Fibroblast of villous mesenchyme (primary cell): ENCODE measurements at regions not wholly inside any gene's neighbourhood (a gene's known extent, or its start where the extent isn't known, plus 50 kb on each side); places are given as distances from the start of the nearest gene placed in this dataset.

Experiments
- DNase-seq: peaks from one replicate; pipeline ENCODE4 v3.0.0-alpha.2; 2010; ENCODE audit warnings: low read depth
- H3K4me3 ChIP-seq: 2 replicates; pipeline ENCODE4 v1.5.1; 2011; ENCODE audit warnings: low read depth, mild to moderate bottlenecking, low read length
- CTCF ChIP-seq: IDR thresholded peaks from 2 replicates; pipeline ENCODE4 v1.5.1; 2012; ENCODE audit warnings: low read depth, mild to moderate bottlenecking, low read length; ENCODE audit not compliant: insufficient read depth

GRCh38 chr10:21053953-21054690 lies 157.0 kb upstream of the NEBL start:
- TF ChIP-seq CTCF, result no peak
- DNase-seq, result no peak
- no peak overlapping the region for H3K4me3 ChIP-seq

GRCh38 chr10:21052709-21053104 lies 155.6 kb upstream of the NEBL start:
- no peak overlapping the region for H3K4me3 ChIP-seq
- no peak for DNase-seq
- no peak for TF ChIP-seq CTCF

- DNase-seq, result no peak
- H3K4me3 ChIP-seq, result no peak overlapping the region
- TF ChIP-seq CTCF, result no peak
Measured at GRCh38 chr10:21052072-21052708, 155.1 kb upstream of the NEBL start.

- no peak overlapping the region for H3K4me3 ChIP-seq
- no peak for TF ChIP-seq CTCF
- DNase-seq, result no peak
Measured at GRCh38 chr10:21049482-21049881, 152.4 kb upstream of the NEBL start.

GRCh38 chr10:21048068-21048467 lies 151.0 kb upstream of the NEBL start:
- H3K4me3 ChIP-seq, result no peak overlapping the region
- no peak for TF ChIP-seq CTCF
- no peak for DNase-seq

GRCh38 chr10:21047511-21047910 lies 150.4 kb upstream of the NEBL start:
- DNase-seq, result no peak
- no peak overlapping the region for H3K4me3 ChIP-seq
- no peak for TF ChIP-seq CTCF
